Endothelial cell of umbilical vein (primary cell): ENCODE measurements at regions not wholly inside any gene's neighbourhood (a gene's known extent, or its start where the extent isn't known, plus 50 kb on each side); places are given as distances from the start of the nearest gene placed in this dataset.

ENCODE experiments used
- BruUV-seq: library from RNA; stranded (reverse); fragments of 400-500 nt; replicated peaks from 2 replicates; lab custom pipeline; 2021; lab: Mats Ljungman, UMichigan
- CTCF ChIA-PET: fragments of 300-600, 350-600 bp; sonication (Branson Sonifier 250); formaldehyde crosslinking; loops from one replicate; lab custom pipeline; 2021; ENCODE audit warnings: antibody characterized with exemption, inconsistent platforms; lab: Charles Lee
- POLR2A ChIA-PET: fragments of 300-600, 350-600 bp; sonication (Branson Sonifier 250); formaldehyde crosslinking; loops from one replicate; lab custom pipeline; 2021; ENCODE audit warnings: antibody characterized with exemption, inconsistent platforms; lab: Charles Lee
- DNase-seq: peaks from one replicate; pipeline ENCODE4 v3.0.0-alpha.2; 2011; ENCODE audit warnings: low read depth, low spot score
- FAIRE-seq: peaks from 2 replicates; lab custom pipeline; 2011; peaks lifted over from hg19 to GRCh38; lab: Jason Lieb, UNC
- H2AFZ ChIP-seq: 2 replicates; pipeline ENCODE4 v1.6.0; 2012; ENCODE audit warnings: low read depth, low read length, control low read depth, inconsistent platforms
- H3K27ac ChIP-seq: 2 replicates; pipeline ENCODE4 v1.5.1; 2011; ENCODE audit warnings: low read depth, mild to moderate bottlenecking, control low read depth, low read length, moderate library complexity; ENCODE audit not compliant: insufficient read depth
- H3K27me3 ChIP-seq, 2 experiments: 2 replicates each; pipeline versions ENCODE4 v1.6.0 to v1.6.1; 2011; ENCODE audit warnings: low read length in 2 of 2, mixed read lengths in 1 of 2; ENCODE audit not compliant: control insufficient read depth in 2 of 2, insufficient read depth in 2 of 2
- H3K36me3 ChIP-seq, 2 experiments: 2 replicates in 1 of 2; 3 replicates in 1 of 2; pipeline ENCODE4 v1.5.1; 2011; ENCODE audit warnings: low read length in 2 of 2, mild to moderate bottlenecking in 1 of 2, moderate library complexity in 1 of 2; ENCODE audit not compliant: control insufficient read depth in 2 of 2, insufficient read depth in 2 of 2; ENCODE audit errors: extremely low read depth in 1 of 2
- H3K4me1 ChIP-seq: 3 replicates; pipeline ENCODE4 v1.5.1; 2011; ENCODE audit warnings: mild to moderate bottlenecking, low read length; ENCODE audit not compliant: control insufficient read depth, insufficient read depth; ENCODE audit errors: extremely low read depth
- H3K4me2 ChIP-seq: 2 replicates; pipeline ENCODE4 v1.6.1; 2011; ENCODE audit warnings: low read length, control low read depth, mixed read lengths; ENCODE audit not compliant: insufficient read depth
- H3K4me3 ChIP-seq, 3 experiments: fragments of 200-600 bp in 1 of 3; sonication (generic), shearing (Covaris generic) in 1 of 3; replicated peaks in 1 of 3; 2 replicates each; pipeline ENCODE4 v1.5.1; 2011 to 2016; ENCODE audit warnings: control low read depth in 3 of 3, low read length in 3 of 3, mild to moderate bottlenecking in 2 of 3, inconsistent platforms in 1 of 3, low read depth in 1 of 3, moderate library complexity in 1 of 3; ENCODE audit not compliant: insufficient read depth in 1 of 3
- H3K79me2 ChIP-seq: 2 replicates; pipeline ENCODE4 v1.6.0; 2012; ENCODE audit warnings: low read length, inconsistent platforms; ENCODE audit not compliant: control insufficient read depth, insufficient read depth
- H3K9ac ChIP-seq: replicated peaks from 2 replicates; pipeline ENCODE3; 2011; ENCODE audit warnings: low read length, control low read depth; ENCODE audit not compliant: insufficient read depth; ENCODE audit errors: extremely low read depth
- H3K9me1 ChIP-seq: replicated peaks from 3 replicates; pipeline ENCODE4 v1.6.0; 2011; ENCODE audit warnings: mild to moderate bottlenecking, low read length; ENCODE audit not compliant: control insufficient read depth, insufficient read depth; ENCODE audit errors: extremely low read depth
- H3K9me3 ChIP-seq: replicated peaks from 2 replicates; pipeline ENCODE4 v1.5.1; 2012; ENCODE audit warnings: low read length, inconsistent platforms; ENCODE audit not compliant: control insufficient read depth, insufficient read depth
- H4K20me1 ChIP-seq: replicated peaks from 2 replicates; pipeline ENCODE3; 2011; ENCODE audit warnings: mild to moderate bottlenecking, low read length; ENCODE audit not compliant: control insufficient read depth, insufficient read depth; ENCODE audit errors: extremely low read depth
- EZH2 ChIP-seq: IDR thresholded peaks from 2 replicates; pipeline ENCODE4 v1.6.1; 2012; ENCODE audit warnings: borderline replicate concordance, low read depth, mild to moderate bottlenecking, moderate library complexity, low read length, inconsistent platforms; ENCODE audit not compliant: severe bottlenecking
- FOS ChIP-seq: IDR thresholded peaks from 2 replicates; pipeline ENCODE4 v1.6.1; 2011; ENCODE audit warnings: mild to moderate bottlenecking, low read length, moderate library complexity, borderline replicate concordance; ENCODE audit not compliant: insufficient read depth
- JUN ChIP-seq: IDR thresholded peaks from 2 replicates; pipeline ENCODE4 v1.6.1; 2011; ENCODE audit warnings: borderline replicate concordance, low read depth; ENCODE audit not compliant: insufficient read length, insufficient read depth
- MAX ChIP-seq: IDR thresholded peaks from 2 replicates; pipeline ENCODE4 v1.6.1; 2011; ENCODE audit not compliant: insufficient read depth, insufficient read length
- POLR2AphosphoS5 ChIP-seq: IDR thresholded peaks from 2 replicates; pipeline ENCODE4 v1.6.1; 2012; ENCODE audit warnings: low read depth, mild to moderate bottlenecking, control low read depth, low read length, moderate library complexity; ENCODE audit not compliant: insufficient read depth
- dilution Hi-C: fragments of 300-500 bp; cut with MboI; formaldehyde crosslinking; loops from one replicate; pipeline ENCODE4 v1.15.0; 2019; ENCODE audit warnings: low sequenced_read_pairs; ENCODE audit not compliant: extremely low pct_ligation_motif_present
- intact Hi-C: fragments of 100-400 bp; cut with micrococcal nuclease; formaldehyde crosslinking; loops from one replicate; pipeline ENCODE4 v1.10.0; 2022
- TF ChIP-seq, protein P1 (sequence below), 2 donors: IDR thresholded peaks; 1 replicate in 1 of 2; 2 replicates in 1 of 2; pipeline ENCODE4 v1.5.1; 2011; ENCODE audit warnings: low read length in 2 of 2, mild to moderate bottlenecking in 2 of 2, moderate library complexity in 2 of 2, control low read depth in 1 of 2, inconsistent platforms in 1 of 2, low read depth in 1 of 2; ENCODE audit not compliant: insufficient read depth in 1 of 2; ENCODE audit errors: extremely low read depth in 1 of 2

- peaks cover 0 to 5% of the 10 kb centered on the region in 2 experiments for H3K27me3 ChIP-seq
- no peaks in the 10 kb centered on the region for H3K4me1 ChIP-seq
- no peaks in the 10 kb centered on the region for H3K36me3 ChIP-seq
- no TSS peak for BruUV-seq
- ChIA-PET POLR2A (no interaction called here), CTCF (interaction anchor here (1.6 kb wide), 1 partner anchor 43 kb away, joined by 3 read pairs; no protein-coding TSS in a partner anchor)
- H3K9me1 ChIP-seq, result no peaks in the 10 kb centered on the region
- no peak overlapping the region for H3K27ac ChIP-seq
- FAIRE-seq (no peak), DNase-seq (no peak)
- TF ChIP-seq FOS, result no peak
- TF ChIP-seq EZH2, result no peak
- TF ChIP-seq, protein P1, sequence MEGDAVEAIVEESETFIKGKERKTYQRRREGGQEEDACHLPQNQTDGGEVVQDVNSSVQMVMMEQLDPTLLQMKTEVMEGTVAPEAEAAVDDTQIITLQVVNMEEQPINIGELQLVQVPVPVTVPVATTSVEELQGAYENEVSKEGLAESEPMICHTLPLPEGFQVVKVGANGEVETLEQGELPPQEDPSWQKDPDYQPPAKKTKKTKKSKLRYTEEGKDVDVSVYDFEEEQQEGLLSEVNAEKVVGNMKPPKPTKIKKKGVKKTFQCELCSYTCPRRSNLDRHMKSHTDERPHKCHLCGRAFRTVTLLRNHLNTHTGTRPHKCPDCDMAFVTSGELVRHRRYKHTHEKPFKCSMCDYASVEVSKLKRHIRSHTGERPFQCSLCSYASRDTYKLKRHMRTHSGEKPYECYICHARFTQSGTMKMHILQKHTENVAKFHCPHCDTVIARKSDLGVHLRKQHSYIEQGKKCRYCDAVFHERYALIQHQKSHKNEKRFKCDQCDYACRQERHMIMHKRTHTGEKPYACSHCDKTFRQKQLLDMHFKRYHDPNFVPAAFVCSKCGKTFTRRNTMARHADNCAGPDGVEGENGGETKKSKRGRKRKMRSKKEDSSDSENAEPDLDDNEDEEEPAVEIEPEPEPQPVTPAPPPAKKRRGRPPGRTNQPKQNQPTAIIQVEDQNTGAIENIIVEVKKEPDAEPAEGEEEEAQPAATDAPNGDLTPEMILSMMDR (IDR thresholded peaks at IDR 0.05; ENCODE audit: extremely low read depth in 1 of 2, insufficient read depth in 1 of 2, low read depth in 1 of 2, low read length in 2 of 2), result no peak
- no peak for TF ChIP-seq MAX
- no peak for TF ChIP-seq JUN
- TF ChIP-seq POLR2AphosphoS5, result no peak
- no peak overlapping the region for H3K4me2 ChIP-seq
- dilution Hi-C loops, result no loop called here
- no peaks in the 10 kb centered on the region for H4K20me1 ChIP-seq
- intact Hi-C loops, result no loop called here
- no peak overlapping the region for H3K9ac ChIP-seq
- no peaks in the 10 kb centered on the region for H3K9me3 ChIP-seq
- no peaks in the 10 kb centered on the region for H3K79me2 ChIP-seq
- no peak overlapping the region for H3K4me3 ChIP-seq
- no peak overlapping the region for H2AFZ ChIP-seq
These were observed 180.7 kb upstream of the PFKP start for GRCh38 chr10:2886662-2887061.
